ENCODE measurements at regions not wholly inside any gene's neighbourhood (a gene's known extent, or its start where the extent isn't known, plus 50 kb on each side); places are given as distances from the start of the nearest gene placed in this dataset.

DNA sequence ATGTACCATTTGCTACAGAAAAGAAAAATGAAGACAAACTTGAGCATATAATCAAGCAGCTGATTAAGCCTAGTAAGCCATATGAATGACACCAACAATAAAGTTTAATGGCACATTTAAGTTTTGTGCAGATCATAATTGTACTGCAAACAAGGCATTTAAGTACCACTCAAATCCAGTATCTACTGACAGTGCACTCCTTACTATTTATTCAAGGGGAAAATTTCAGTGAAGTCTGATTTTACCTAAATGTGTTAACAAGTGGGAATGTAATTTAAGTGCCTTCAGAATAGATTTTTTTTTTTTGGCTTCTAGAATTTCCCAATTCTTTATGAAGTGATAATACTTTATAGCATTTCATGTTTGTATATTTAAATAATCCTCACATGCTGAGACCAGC is 341.0 kb upstream of the POU5F2 start:
- H3K9me3 ChIP-seq (ENCODE audit: control insufficient read depth, insufficient read depth, low read depth, low read length), result no peaks in the 10 kb centered on the region
- no peaks in the 10 kb centered on the region for H3K27me3 ChIP-seq (ENCODE audit: control insufficient read depth, insufficient read depth, low read length)
- H3K4me1 ChIP-seq (ENCODE audit: control insufficient read depth, extremely low read depth, insufficient read depth, low read length), result no peaks in the 10 kb centered on the region
- H3K79me2 ChIP-seq (ENCODE audit: control insufficient read depth, insufficient read depth, low read length), result no peaks in the 10 kb centered on the region
- H3K27ac ChIP-seq (ENCODE audit: insufficient read depth, low read length), result no peak overlapping the region
- no peak overlapping the region for H3K4me2 ChIP-seq (ENCODE audit: extremely low read depth, insufficient read depth, low read length)
- H3K9ac ChIP-seq (ENCODE audit: insufficient read depth, low read length), result no peak overlapping the region
- H2AFZ ChIP-seq (ENCODE audit: low read length), result no peak overlapping the region
- no peaks in the 10 kb centered on the region for H4K20me1 ChIP-seq (ENCODE audit: control insufficient read depth, extremely low read depth, insufficient read depth, low read length)
- H3K36me3 ChIP-seq (ENCODE audit: control insufficient read depth, insufficient read depth, low read length), result no peaks in the 10 kb centered on the region
- no peak overlapping the region for H3K4me3 ChIP-seq (replicated peaks in 1 of 4; ENCODE audit: control extremely low read depth in 1 of 4, insufficient read depth in 1 of 4, low read depth in 3 of 4, low read length in 4 of 4)
- no peak for DNase-seq (ENCODE audit: low read depth in 2 of 2)
- TF ChIP-seq CTCF (conservative IDR thresholded peaks at IDR 0.05 in 1 of 2, IDR thresholded peaks at IDR 0.05 in 1 of 2; ENCODE audit: low read depth in 1 of 2, low read length in 2 of 2) (no peak), EZH2 (IDR thresholded peaks at IDR 0.05; ENCODE audit: low read length, missing control alignments) (no peak)

DNA sequence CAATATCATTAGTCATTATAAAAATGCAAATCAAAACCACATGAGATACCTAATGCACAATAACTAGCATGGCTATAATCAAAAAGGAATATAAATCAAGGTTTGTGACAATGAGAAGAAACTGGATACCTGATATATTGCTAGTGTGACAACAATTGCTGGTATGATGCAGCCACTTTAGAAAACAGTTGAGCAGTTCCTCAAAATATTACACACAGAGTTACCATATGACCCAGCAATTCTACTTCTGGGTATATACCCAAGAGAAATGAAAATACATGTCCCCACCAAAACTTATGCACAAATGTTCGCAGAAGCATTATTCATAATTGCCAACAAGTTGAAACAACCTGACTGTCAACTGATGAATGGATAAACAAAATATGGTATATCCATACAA is 339.7 kb upstream of the POU5F2 start:
- Histone ChIP-seq H3K27ac (ENCODE audit: insufficient read depth, low read length) (no peak overlapping the region), H4K20me1 (ENCODE audit: control insufficient read depth, extremely low read depth, insufficient read depth, low read length) (no peaks in the 10 kb centered on the region), H3K9me3 (ENCODE audit: control insufficient read depth, insufficient read depth, low read depth, low read length) (no peaks in the 10 kb centered on the region), H3K4me3 (replicated peaks in 1 of 4; ENCODE audit: control extremely low read depth in 1 of 4, insufficient read depth in 1 of 4, low read depth in 3 of 4, low read length in 4 of 4) (no peak overlapping the region), H3K4me2 (ENCODE audit: extremely low read depth, insufficient read depth, low read length) (no peak overlapping the region), H3K9ac (ENCODE audit: insufficient read depth, low read length) (no peak overlapping the region), H3K36me3 (ENCODE audit: control insufficient read depth, insufficient read depth, low read length) (no peaks in the 10 kb centered on the region), H2AFZ (ENCODE audit: low read length) (no peak overlapping the region), H3K79me2 (ENCODE audit: control insufficient read depth, insufficient read depth, low read length) (no peaks in the 10 kb centered on the region), H3K4me1 (ENCODE audit: control insufficient read depth, extremely low read depth, insufficient read depth, low read length) (no peaks in the 10 kb centered on the region), H3K27me3 (ENCODE audit: control insufficient read depth, insufficient read depth, low read length) (no peaks in the 10 kb centered on the region)
- no peak for DNase-seq (ENCODE audit: low read depth in 2 of 2)
- no peak for TF ChIP-seq EZH2 (IDR thresholded peaks at IDR 0.05; ENCODE audit: low read length, missing control alignments)
- TF ChIP-seq CTCF (conservative IDR thresholded peaks at IDR 0.05 in 1 of 2, IDR thresholded peaks at IDR 0.05 in 1 of 2; ENCODE audit: low read depth in 1 of 2, low read length in 2 of 2), result no peak

DNA sequence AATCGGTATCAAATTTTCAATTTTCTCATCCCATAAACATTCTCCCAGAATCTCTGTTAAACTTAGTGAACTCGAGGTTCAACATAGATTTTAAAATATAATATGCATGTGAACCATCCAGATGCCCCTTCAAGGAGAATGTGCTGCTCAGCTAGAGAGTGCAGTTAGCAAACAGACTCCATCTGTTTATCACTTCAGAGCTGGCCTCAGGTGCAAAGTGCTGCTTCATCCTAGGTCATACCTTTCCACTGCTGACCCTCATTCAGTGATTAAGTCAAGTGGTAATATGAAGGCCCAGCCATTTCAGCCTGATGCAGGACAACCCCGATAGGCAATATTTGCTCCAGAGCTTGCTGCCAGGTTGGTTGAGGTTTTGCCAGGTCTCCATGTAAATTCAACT is 339.0 kb upstream of the POU5F2 start:
- Histone ChIP-seq H3K4me1 (ENCODE audit: control insufficient read depth, extremely low read depth, insufficient read depth, low read length) (no peaks in the 10 kb centered on the region), H3K4me2 (ENCODE audit: extremely low read depth, insufficient read depth, low read length) (no peak overlapping the region), H3K9ac (ENCODE audit: insufficient read depth, low read length) (no peak overlapping the region), H3K9me3 (ENCODE audit: control insufficient read depth, insufficient read depth, low read depth, low read length) (no peaks in the 10 kb centered on the region), H3K27ac (ENCODE audit: insufficient read depth, low read length) (no peak overlapping the region), H3K36me3 (ENCODE audit: control insufficient read depth, insufficient read depth, low read length) (no peaks in the 10 kb centered on the region), H2AFZ (ENCODE audit: low read length) (no peak overlapping the region), H3K79me2 (ENCODE audit: control insufficient read depth, insufficient read depth, low read length) (no peaks in the 10 kb centered on the region), H4K20me1 (ENCODE audit: control insufficient read depth, extremely low read depth, insufficient read depth, low read length) (no peaks in the 10 kb centered on the region), H3K27me3 (ENCODE audit: control insufficient read depth, insufficient read depth, low read length) (no peaks in the 10 kb centered on the region), H3K4me3 (replicated peaks in 1 of 4; ENCODE audit: control extremely low read depth in 1 of 4, insufficient read depth in 1 of 4, low read depth in 3 of 4, low read length in 4 of 4) (no peak overlapping the region)
- no peak for DNase-seq (ENCODE audit: low read depth in 2 of 2)
- TF ChIP-seq CTCF (conservative IDR thresholded peaks at IDR 0.05 in 1 of 2, IDR thresholded peaks at IDR 0.05 in 1 of 2; ENCODE audit: low read depth in 1 of 2, low read length in 2 of 2), result no peak
- no peak for TF ChIP-seq EZH2 (IDR thresholded peaks at IDR 0.05; ENCODE audit: low read length, missing control alignments)
